GM23338 (cell line): ENCODE measurements at regions not wholly inside any gene's neighbourhood (a gene's known extent, or its start where the extent isn't known, plus 50 kb on each side); places are given as distances from the start of the nearest gene placed in this dataset.

Experiments used
- ATAC-seq: fragments of 200-7000 bp; cut with Tn5 transposase; 3 replicates; pipeline ENCODE4 v1.9.1; 2020
- DNase-seq: peaks from one replicate; pipeline ENCODE4 v3.0.0-alpha.2; 2015; ENCODE audit warnings: low spot score
- H2AFZ ChIP-seq: fragments of 200-600 bp; sonication (generic); 2 replicates; pipeline ENCODE4 v1.8.0; 2016; ENCODE audit warnings: antibody characterized with exemption, mild to moderate bottlenecking, moderate library complexity
- H3F3A ChIP-seq: fragments of 200-600 bp; sonication (generic); replicated peaks from 2 replicates; pipeline ENCODE4 v1.8.0; 2017; ENCODE audit warnings: antibody characterized with exemption, mixed run types, low read depth
- H3K27ac ChIP-seq: fragments of 200-600 bp; sonication (generic); 2 replicates; pipeline ENCODE4 v1.6.1; 2016; ENCODE audit warnings: low read depth
- H3K27me3 ChIP-seq: fragments of 200-600 bp; sonication (generic); 2 replicates; pipeline ENCODE4 v1.8.0; 2016; ENCODE audit warnings: mild to moderate bottlenecking, mixed run types, moderate library complexity; ENCODE audit not compliant: insufficient read depth
- H3K36me3 ChIP-seq: fragments of 200-600 bp; sonication (generic); 2 replicates; pipeline ENCODE4 v1.8.0; 2016; ENCODE audit warnings: mild to moderate bottlenecking; ENCODE audit not compliant: insufficient read depth
- H3K4me1 ChIP-seq: fragments of 200-600 bp; sonication (generic); 2 replicates; pipeline ENCODE4 v1.8.0; 2016; ENCODE audit warnings: mild to moderate bottlenecking, moderate library complexity; ENCODE audit not compliant: insufficient read depth
- H3K4me2 ChIP-seq: fragments of 200-600 bp; sonication (generic); 2 replicates; pipeline ENCODE4 v1.7.1; 2017; ENCODE audit warnings: mixed run types
- H3K4me3 ChIP-seq: fragments of 200-600 bp; sonication (generic); 2 replicates; pipeline ENCODE4 v1.6.1; 2016; ENCODE audit warnings: mixed run types
- H3K79me2 ChIP-seq: fragments of 200-600 bp; sonication (generic); replicated peaks from 2 replicates; pipeline ENCODE4 v1.8.0; 2017; ENCODE audit warnings: mild to moderate bottlenecking; ENCODE audit not compliant: insufficient read depth
- H3K9me2 ChIP-seq: fragments of 200-600 bp; sonication (generic); 2 replicates; pipeline ENCODE4 v1.8.0; 2017; ENCODE audit not compliant: insufficient read depth
- H4K20me1 ChIP-seq: fragments of 200-600 bp; sonication (generic); replicated peaks from 2 replicates; pipeline ENCODE4 v1.8.0; 2017; ENCODE audit warnings: mild to moderate bottlenecking; ENCODE audit not compliant: insufficient read depth
- H3K27ac Mint-ChIP-seq: 2 replicates; pipeline ENCODE4 v1.8.0; 2020; ENCODE audit warnings: inconsistent platforms, mild to moderate bottlenecking, moderate library complexity, mixed read lengths
- H3K27me3 Mint-ChIP-seq: 3 replicates; pipeline ENCODE4 v1.8.0; 2022; ENCODE audit warnings: low read depth, mild to moderate bottlenecking, moderate library complexity, mixed read lengths, inconsistent platforms; ENCODE audit not compliant: insufficient read depth, poor library complexity
- H3K36me3 Mint-ChIP-seq: 3 replicates; pipeline ENCODE4 v1.8.0; 2021; ENCODE audit warnings: low read depth, mild to moderate bottlenecking, inconsistent platforms, moderate library complexity, mixed read lengths
- H3K4me1 Mint-ChIP-seq: 3 replicates; pipeline ENCODE4 v1.8.0; 2020; ENCODE audit warnings: mild to moderate bottlenecking, inconsistent platforms, mixed read lengths
- H3K4me3 Mint-ChIP-seq: 3 replicates; pipeline ENCODE4 v1.8.0; 2021; ENCODE audit warnings: moderate library complexity, mild to moderate bottlenecking, inconsistent platforms, mixed read lengths
- H3K9me3 Mint-ChIP-seq: 3 replicates; pipeline ENCODE4 v1.8.0; 2020; ENCODE audit warnings: moderate library complexity, mild to moderate bottlenecking, inconsistent platforms, mixed read lengths
- CREB1 ChIP-seq: fragments of 250-450 bp; sonication (Bioruptor Pico); IDR thresholded peaks from 2 replicates; pipeline ENCODE4 v1.5.0; 2020; ENCODE audit warnings: low read depth, mild to moderate bottlenecking, moderate library complexity
- CTCF ChIP-seq, 2 experiments: fragments of 200-600 bp in 1 of 2; sonication (generic) in 1 of 2; conservative IDR thresholded peaks; 2 replicates each; pipeline versions ENCODE4 v1.5.1 to v1.6.1; 2016 to 2017; ENCODE audit warnings: antibody characterized with exemption in 2 of 2, low read depth in 2 of 2, mild to moderate bottlenecking in 2 of 2, moderate library complexity in 1 of 2
- ETS1 ChIP-seq: IDR thresholded peaks from 2 replicates; pipeline ENCODE4 v1.6.1; 2016; ENCODE audit warnings: antibody characterized with exemption
- EZH2 ChIP-seq: fragments of 200-600 bp; sonication (generic); IDR thresholded peaks from one replicate; pipeline ENCODE4 v1.8.0; 2017; ENCODE audit warnings: antibody characterized with exemption, mild to moderate bottlenecking, low read depth; ENCODE audit not compliant: unreplicated experiment
- EZH2phosphoT487 ChIP-seq: fragments of 200-600 bp; sonication (generic); IDR thresholded peaks from one replicate; pipeline ENCODE4 v1.8.1; 2018; ENCODE audit warnings: antibody characterized with exemption; ENCODE audit not compliant: unreplicated experiment
- JUNB ChIP-seq: IDR thresholded peaks from one replicate; pipeline ENCODE4 v1.6.1; 2016; ENCODE audit warnings: antibody characterized with exemption; ENCODE audit not compliant: unreplicated experiment
- NANOG ChIP-seq: IDR thresholded peaks from 2 replicates; pipeline ENCODE4 v1.6.1; 2016; ENCODE audit warnings: antibody characterized with exemption, borderline replicate concordance
- POLR2AphosphoS5 ChIP-seq: IDR thresholded peaks from 2 replicates; pipeline ENCODE4 v1.6.1; 2016; ENCODE audit warnings: antibody characterized with exemption, low read depth
- REST ChIP-seq: IDR thresholded peaks from one replicate; pipeline ENCODE4 v1.6.1; 2018; ENCODE audit warnings: antibody characterized with exemption; ENCODE audit not compliant: unreplicated experiment
- STAT1 ChIP-seq: IDR thresholded peaks from one replicate; pipeline ENCODE4 v1.6.1; 2016; ENCODE audit warnings: antibody characterized with exemption; ENCODE audit not compliant: unreplicated experiment
- ZNF114 ChIP-seq: fragments of 250-450 bp; sonication (Bioruptor Pico); IDR thresholded peaks from 2 replicates; pipeline ENCODE4 v1.5.0; 2020; ENCODE audit warnings: mild to moderate bottlenecking, moderate library complexity
- ZNF331 ChIP-seq: fragments of 250-450 bp; sonication (Bioruptor Pico); IDR thresholded peaks from 2 replicates; pipeline ENCODE4 v1.5.0; 2020; ENCODE audit warnings: low read depth, mild to moderate bottlenecking, moderate library complexity
- ZNF462 ChIP-seq: fragments of 250-450 bp; sonication (Bioruptor Pico); IDR thresholded peaks from 2 replicates; pipeline ENCODE4 v1.5.0; 2020; ENCODE audit warnings: mild to moderate bottlenecking, moderate library complexity

GRCh38 chr9:102237520-102237919 is 499.1 kb upstream of the GRIN3A start:
- Histone ChIP-seq H3K27me3 (no peaks in the 10 kb centered on the region), H3K79me2 (no peaks in the 10 kb centered on the region)
- peaks cover 18% of the 10 kb centered on the region for H3K36me3 Mint-ChIP-seq

More at GRCh38 chr9:102237520-102237919, 499.1 kb upstream of the GRIN3A start:
- H3K9me2 ChIP-seq: no peaks in the 10 kb centered on the region
- H4K20me1 ChIP-seq: no peaks in the 10 kb centered on the region
- TF ChIP-seq REST (no peak), NANOG (no peak), EZH2 (no peak), POLR2AphosphoS5 (no peak), ZNF331 (no peak), JUNB (no peak), CREB1 (CRISPR knock-in tag) (no peak), EZH2phosphoT487 (no peak), ZNF462 (CRISPR knock-in tag) (no peak), ZNF114 (CRISPR knock-in tag) (no peak), STAT1 (no peak), ETS1 (no peak), CTCF (conservative IDR thresholded peaks at IDR 0.05; ENCODE audit: low read depth in 2 of 2) (no peak)
- H3K36me3 ChIP-seq: peaks cover 5% of the 10 kb centered on the region; the same call in 1 of the 2 replicates
- H3K4me2 ChIP-seq: no peak overlapping the region
- DNase-seq (no peak), ATAC-seq (no peak)
- H3K27ac ChIP-seq: no peak overlapping the region
- no peak overlapping the region for H3K4me3 ChIP-seq
- no peak overlapping the region for H3K27ac Mint-ChIP-seq
- no peaks in the 10 kb centered on the region for H3K4me1 ChIP-seq
- H3K27me3 Mint-ChIP-seq: no peaks in the 10 kb centered on the region
- H3K9me3 Mint-ChIP-seq: peaks cover 76% of the 10 kb centered on the region
- H3K4me3 Mint-ChIP-seq: no peak overlapping the region
- no peak overlapping the region for H2AFZ ChIP-seq
- H3K4me1 Mint-ChIP-seq: no peaks in the 10 kb centered on the region
- H3F3A ChIP-seq: no peaks in the 10 kb centered on the region
